Glomerular visceral epithelial cell (primary cell): ENCODE measurements at regions not wholly inside any gene's neighbourhood (a gene's known extent, or its start where the extent isn't known, plus 50 kb on each side); places are given as distances from the start of the nearest gene placed in this dataset.
A peak's percentile ranks its signal among the peaks of the same experiment; 100 is the strongest.

Experiments
- DNase-seq: peaks from one replicate; pipeline ENCODE4 v3.0.0-alpha.2; 2016; ENCODE audit errors: extremely low spot score

GRCh38 chr2:226680719-226681118 is 118.9 kb downstream of the IRS1 start:
- no peak for DNase-seq

DNA sequence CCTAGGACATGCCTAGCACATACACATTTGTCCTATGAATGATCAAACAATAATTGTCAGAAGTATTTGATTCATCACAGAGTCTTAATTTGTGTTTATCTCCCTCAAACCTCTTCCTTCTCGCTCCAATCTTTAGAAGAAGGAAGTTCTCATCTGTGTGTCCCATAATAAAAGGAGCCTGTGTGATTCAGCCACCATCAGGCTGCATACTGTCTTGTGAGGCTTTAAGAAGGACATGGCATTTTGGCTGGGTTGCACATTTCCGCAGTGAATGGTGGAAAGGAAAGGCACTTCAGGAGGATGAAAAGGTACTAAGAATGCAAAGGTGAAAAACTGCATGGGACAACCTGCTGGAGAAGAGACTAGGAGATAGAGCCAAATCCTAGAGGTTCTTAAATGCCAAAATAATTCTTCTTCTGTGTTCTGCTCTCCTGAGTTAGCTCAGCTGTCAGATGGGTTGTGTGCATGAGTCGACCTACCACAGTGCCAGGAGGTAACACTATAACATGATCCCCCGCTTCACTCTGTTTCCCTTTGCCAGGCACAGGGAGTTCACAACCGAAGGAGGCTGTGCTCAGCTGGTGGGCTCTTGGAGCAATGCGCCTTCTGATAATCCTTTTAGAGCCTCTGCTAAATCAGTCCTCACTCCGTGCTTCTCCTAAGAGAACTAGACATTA is 120.1 kb downstream of the IRS1 start:
- DNase-seq = no peak

DNA sequence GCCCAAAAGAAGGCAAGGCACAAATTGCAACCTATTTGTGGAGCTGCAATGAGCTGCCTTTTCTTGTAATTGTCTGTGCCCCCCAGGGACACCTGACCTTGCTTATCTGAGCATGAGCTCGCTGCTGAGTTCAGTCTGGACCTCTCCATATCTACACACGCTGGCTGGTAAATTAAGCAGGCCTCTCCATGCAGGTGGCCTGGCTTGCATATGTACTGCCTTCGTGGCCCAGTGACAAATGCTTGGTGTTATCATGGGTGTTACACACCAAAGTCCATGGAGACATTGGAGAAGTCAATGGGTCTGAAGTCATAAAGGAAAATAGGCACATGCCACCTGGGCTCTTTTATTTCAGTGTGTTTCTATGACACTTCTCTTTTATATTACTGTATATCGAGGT is 121.2 kb downstream of the IRS1 start:
- DNase-seq = no peak

GRCh38 chr2:226677080-226677479 is 122.5 kb downstream of the IRS1 start:
- no peak for DNase-seq

- DNase-seq = no peak
These were observed 123.0 kb downstream of the IRS1 start for GRCh38 chr2:226676618-226677017.

GRCh38 chr2:226674123-226674522 is 125.5 kb downstream of the IRS1 start:
- no peak for DNase-seq

- peak; percentile 75 for DNase-seq
These were observed 126.3 kb downstream of the IRS1 start for GRCh38 chr2:226673314-226673723.

- DNase-seq = no peak
These were observed 128.4 kb downstream of the IRS1 start for GRCh38 chr2:226671141-226671676.

- no peak for DNase-seq
These were observed 129.7 kb downstream of the IRS1 start for GRCh38 chr2:226669905-226670304.

GRCh38 chr2:226669249-226669648 is 130.4 kb downstream of the IRS1 start:
- DNase-seq = no peak

- DNase-seq = no peak
These were observed 131.9 kb downstream of the IRS1 start for GRCh38 chr2:226667736-226668135.

DNA sequence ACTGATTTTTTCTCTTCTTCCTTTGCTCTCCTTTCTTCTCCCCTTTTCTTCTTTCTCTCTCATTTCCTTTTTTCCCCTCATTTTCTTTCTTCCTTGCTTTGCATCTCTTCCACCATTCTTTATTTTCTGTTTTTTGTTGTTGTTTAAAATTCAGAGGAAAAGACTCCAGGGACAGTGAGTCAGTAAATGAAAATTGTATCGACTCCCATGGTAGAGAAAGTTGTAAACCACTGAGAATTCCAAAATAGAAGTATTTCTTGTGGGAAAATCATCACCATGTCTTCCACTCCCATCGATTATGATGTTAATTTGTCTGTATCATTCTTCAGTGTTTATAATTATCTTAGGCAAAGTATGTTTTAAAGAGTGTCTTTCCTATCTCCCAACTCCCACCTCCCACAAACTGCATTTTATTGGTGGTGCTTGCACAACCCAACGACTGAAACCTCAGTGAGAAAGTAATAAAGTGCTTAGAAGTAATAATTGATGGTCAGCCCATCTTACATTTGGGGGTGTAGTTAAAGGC is 134.3 kb downstream of the IRS1 start:
- no peak for DNase-seq

DNA sequence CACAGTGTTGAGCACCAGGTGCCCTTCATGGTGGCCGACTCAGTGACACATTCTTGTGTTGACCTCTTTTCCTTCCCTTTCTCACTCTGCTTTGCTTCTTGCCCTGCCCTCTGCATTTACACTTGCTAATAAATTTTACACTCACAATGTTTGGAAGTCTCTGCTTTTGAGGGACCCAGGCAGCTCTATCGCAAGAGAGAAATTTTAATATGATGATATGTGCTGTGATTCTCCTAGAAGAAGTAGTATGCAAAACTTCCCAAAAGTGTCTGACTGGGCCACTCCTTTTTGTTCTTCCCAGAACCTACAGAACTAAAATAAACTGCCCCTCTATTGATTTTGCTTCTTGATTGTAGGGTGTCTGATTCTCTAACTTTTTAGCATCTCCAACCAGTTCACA is 135.0 kb downstream of the IRS1 start:
- no peak for DNase-seq

DNA sequence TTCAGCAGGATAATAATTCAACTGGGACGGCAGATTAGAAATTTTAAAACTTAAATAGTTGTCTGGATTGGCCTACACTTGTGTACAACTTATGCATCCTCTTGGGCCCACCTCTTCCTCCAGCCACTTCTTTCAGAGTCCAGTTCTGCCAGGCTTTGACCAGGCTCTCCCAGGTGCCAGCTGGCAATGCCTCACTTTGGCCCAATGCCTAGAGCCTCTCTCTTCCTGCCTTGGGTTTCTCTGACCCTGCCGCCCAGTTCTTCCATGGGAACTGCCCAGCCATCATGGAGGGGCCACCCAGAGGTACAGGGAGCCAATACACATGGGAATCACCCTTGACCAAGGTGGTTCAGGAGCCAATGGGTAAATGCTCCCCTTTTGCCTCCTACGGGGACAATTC is 135.5 kb downstream of the IRS1 start:
- peak; percentile 42 for DNase-seq

- DNase-seq = peak; percentile 96
These were observed 137.7 kb downstream of the IRS1 start for GRCh38 chr2:226661789-226662545.

DNA sequence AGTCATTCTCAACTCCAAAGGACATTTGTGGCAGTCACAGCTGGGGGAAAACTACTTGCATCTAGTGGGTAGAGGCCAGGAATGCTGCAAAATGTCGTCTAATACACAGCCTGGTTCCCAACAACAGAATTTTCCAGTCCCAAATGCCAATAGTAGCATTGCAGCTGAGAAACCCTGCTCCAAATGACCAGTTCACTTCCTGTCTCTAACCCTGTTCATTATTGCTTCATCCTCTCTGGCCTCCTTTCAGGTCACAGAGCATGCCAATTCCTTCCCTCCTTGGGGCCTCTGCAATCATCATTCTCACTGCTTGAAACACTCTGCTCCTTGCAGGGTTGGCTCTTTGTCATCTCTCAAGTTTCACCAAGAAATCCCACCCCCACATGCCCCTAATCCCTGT is 139.1 kb downstream of the IRS1 start:
- DNase-seq = peak; percentile 75

DNA sequence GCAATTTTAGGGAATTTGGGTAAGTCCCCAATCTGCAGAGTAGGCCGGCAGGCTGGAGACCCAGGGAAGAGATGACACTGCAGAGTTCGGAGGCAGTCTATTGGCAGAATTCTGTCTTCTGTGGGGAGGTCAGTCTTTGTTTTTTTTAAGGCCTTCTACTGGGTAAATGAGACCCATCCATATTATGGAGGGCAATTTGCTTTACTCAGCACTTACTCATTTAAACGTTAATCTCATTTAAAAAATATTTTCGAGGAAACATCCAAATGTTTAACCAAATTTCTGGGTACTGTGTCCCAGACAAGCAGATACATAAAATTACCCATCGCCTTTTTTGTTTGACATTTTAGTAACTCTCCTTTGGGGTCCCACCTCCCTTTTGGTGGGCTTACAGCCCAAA is 139.5 kb downstream of the IRS1 start:
- DNase-seq = no peak

DNA sequence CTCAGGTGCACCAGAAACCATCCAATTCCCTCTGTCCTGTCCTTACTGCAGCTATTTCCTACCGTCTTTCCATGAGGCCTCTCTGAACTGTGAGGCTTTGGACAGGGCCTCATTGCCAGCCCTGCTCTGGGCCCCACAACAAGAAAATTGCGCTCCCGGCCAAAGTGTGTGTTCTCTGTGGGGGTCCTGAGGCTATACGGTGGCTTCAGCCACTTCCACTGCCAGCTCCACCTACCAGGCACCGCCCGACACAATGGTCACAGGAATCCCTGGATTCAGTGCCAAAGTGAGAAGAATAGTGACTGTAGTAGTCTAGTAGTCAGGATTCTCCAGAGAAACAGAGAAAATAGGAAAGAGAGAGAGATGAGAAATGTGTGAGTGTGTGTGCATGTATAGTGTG is 140.2 kb downstream of the IRS1 start:
- no peak for DNase-seq

GRCh38 chr2:226658555-226658954 is 141.1 kb downstream of the IRS1 start:
- no peak for DNase-seq

GRCh38 chr2:226657340-226658053 is 142.1 kb downstream of the IRS1 start:
- no peak for DNase-seq

GRCh38 chr2:226656367-226656766 is 143.3 kb downstream of the IRS1 start:
- DNase-seq = no peak

DNA sequence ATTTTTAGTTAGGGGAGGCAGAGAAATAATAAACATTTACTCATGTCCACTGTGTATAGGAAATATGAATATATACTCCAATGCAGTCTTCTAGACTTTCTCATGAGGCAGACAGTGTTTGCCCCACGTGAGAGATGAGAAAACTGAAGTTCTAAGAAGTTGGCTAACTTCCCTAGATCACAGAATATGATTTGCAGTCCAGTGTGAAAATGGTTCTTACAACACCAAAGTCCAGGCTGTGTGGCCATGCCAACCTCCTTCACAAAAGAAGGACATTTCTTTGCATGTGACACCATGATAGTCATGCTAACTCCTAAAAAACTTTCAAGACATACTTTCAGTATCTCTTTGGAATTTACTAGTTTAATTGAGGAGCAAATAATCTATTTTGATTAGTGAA is 143.7 kb downstream of the IRS1 start:
- no peak for DNase-seq
